Osteoblast (primary cell): ENCODE measurements at regions not wholly inside any gene's neighbourhood (a gene's known extent, or its start where the extent isn't known, plus 50 kb on each side); places are given as distances from the start of the nearest gene placed in this dataset.

Experiments
- DNase-seq: peaks from one replicate; pipeline ENCODE4 v3.0.0; 2011; ENCODE audit warnings: low spot score, mixed read lengths; ENCODE audit not compliant: insufficient read length; ENCODE audit errors: missing footprints
- H2AFZ ChIP-seq: 2 replicates; pipeline ENCODE4 v1.6.0; 2011; ENCODE audit warnings: mild to moderate bottlenecking, low read length
- H3K27ac ChIP-seq: 2 replicates; pipeline ENCODE4 v1.5.1; 2011; ENCODE audit warnings: mild to moderate bottlenecking, low read depth, low read length, moderate library complexity
- H3K27me3 ChIP-seq: 2 replicates; pipeline ENCODE4 v1.6.0; 2012; ENCODE audit warnings: mild to moderate bottlenecking, control low read depth, inconsistent platforms, low read length, moderate library complexity; ENCODE audit not compliant: insufficient read depth
- H3K36me3 ChIP-seq: 2 replicates; pipeline ENCODE4 v1.5.1; 2011; ENCODE audit warnings: mild to moderate bottlenecking, low read length, control low read depth, moderate library complexity; ENCODE audit not compliant: insufficient read depth
- H3K4me1 ChIP-seq: 2 replicates; pipeline ENCODE4 v1.5.1; 2011; ENCODE audit warnings: mild to moderate bottlenecking, low read length, control low read depth, moderate library complexity; ENCODE audit not compliant: insufficient read depth
- H3K4me2 ChIP-seq: 2 replicates; pipeline ENCODE4 v1.6.0; 2011; ENCODE audit warnings: mild to moderate bottlenecking, low read length; ENCODE audit not compliant: insufficient read depth
- H3K4me3 ChIP-seq: fragments of 200-600 bp; sonication (generic); 3 replicates; pipeline ENCODE4 v1.5.1; 2012; ENCODE audit warnings: mild to moderate bottlenecking, low read length, inconsistent platforms; ENCODE audit not compliant: insufficient read depth
- H3K79me2 ChIP-seq: 2 replicates; pipeline ENCODE4 v1.6.0; 2012; ENCODE audit warnings: mild to moderate bottlenecking, low read length, control low read depth, inconsistent platforms; ENCODE audit not compliant: insufficient read depth
- H3K9me3 ChIP-seq: 2 replicates; pipeline ENCODE4 v1.5.1; 2011; ENCODE audit warnings: low read depth, low read length, control low read depth
- H4K20me1 ChIP-seq: 2 replicates; pipeline ENCODE4 v1.6.0; 2012; ENCODE audit warnings: mild to moderate bottlenecking, low read length, control low read depth; ENCODE audit not compliant: insufficient read depth
- TF ChIP-seq, protein P1 (sequence below): IDR thresholded peaks from 2 replicates; pipeline ENCODE4 v1.5.1; 2011; ENCODE audit warnings: mild to moderate bottlenecking, low read depth, low read length, moderate library complexity; ENCODE audit errors: extremely low read depth

DNA sequence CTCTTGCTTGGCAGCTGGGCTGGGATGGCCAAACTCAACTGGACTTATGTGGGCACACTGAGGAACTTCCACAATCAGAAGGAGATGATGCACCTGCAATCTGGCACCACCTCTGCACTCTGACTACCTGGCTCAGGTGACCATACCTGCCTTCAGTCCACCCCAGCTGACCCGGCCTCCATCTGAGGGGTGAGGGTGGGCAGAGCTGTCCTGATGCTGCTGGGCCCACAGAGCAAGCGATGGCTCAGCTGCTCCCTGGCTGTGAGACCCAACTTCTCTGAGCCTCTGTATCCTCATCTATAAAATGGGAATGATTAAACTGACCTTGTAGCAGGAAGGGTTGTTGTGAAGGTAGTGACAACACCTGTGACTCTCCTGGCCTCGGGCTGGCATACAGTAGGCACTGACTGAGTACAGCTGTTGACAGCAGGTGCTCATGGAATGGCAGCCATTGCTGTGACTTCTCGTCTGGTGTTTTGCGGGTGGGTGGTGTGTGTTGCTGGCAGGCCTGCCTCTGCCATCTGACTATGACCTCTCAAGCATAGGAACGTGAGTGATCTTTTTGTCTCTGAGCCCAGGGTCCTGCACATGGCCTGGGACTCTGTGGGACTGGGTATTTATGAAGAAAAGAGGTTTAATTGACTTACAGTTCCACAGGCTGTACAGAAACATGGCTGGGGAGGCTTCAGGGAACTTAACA is 438.5 kb downstream of the PTPRU start:
- Histone ChIP-seq H3K4me2 (no peak overlapping the region), H3K27me3 (no peaks in the 10 kb centered on the region), H2AFZ (no peak overlapping the region), H4K20me1 (no peaks in the 10 kb centered on the region), H3K79me2 (no peaks in the 10 kb centered on the region), H3K27ac (no peak overlapping the region), H3K4me3 (no peak overlapping the region), H3K36me3 (no peaks in the 10 kb centered on the region), H3K4me1 (no peaks in the 10 kb centered on the region), H3K9me3 (no peaks in the 10 kb centered on the region)
- TF ChIP-seq, protein P1, sequence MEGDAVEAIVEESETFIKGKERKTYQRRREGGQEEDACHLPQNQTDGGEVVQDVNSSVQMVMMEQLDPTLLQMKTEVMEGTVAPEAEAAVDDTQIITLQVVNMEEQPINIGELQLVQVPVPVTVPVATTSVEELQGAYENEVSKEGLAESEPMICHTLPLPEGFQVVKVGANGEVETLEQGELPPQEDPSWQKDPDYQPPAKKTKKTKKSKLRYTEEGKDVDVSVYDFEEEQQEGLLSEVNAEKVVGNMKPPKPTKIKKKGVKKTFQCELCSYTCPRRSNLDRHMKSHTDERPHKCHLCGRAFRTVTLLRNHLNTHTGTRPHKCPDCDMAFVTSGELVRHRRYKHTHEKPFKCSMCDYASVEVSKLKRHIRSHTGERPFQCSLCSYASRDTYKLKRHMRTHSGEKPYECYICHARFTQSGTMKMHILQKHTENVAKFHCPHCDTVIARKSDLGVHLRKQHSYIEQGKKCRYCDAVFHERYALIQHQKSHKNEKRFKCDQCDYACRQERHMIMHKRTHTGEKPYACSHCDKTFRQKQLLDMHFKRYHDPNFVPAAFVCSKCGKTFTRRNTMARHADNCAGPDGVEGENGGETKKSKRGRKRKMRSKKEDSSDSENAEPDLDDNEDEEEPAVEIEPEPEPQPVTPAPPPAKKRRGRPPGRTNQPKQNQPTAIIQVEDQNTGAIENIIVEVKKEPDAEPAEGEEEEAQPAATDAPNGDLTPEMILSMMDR: no peak
- no peak for DNase-seq

DNA sequence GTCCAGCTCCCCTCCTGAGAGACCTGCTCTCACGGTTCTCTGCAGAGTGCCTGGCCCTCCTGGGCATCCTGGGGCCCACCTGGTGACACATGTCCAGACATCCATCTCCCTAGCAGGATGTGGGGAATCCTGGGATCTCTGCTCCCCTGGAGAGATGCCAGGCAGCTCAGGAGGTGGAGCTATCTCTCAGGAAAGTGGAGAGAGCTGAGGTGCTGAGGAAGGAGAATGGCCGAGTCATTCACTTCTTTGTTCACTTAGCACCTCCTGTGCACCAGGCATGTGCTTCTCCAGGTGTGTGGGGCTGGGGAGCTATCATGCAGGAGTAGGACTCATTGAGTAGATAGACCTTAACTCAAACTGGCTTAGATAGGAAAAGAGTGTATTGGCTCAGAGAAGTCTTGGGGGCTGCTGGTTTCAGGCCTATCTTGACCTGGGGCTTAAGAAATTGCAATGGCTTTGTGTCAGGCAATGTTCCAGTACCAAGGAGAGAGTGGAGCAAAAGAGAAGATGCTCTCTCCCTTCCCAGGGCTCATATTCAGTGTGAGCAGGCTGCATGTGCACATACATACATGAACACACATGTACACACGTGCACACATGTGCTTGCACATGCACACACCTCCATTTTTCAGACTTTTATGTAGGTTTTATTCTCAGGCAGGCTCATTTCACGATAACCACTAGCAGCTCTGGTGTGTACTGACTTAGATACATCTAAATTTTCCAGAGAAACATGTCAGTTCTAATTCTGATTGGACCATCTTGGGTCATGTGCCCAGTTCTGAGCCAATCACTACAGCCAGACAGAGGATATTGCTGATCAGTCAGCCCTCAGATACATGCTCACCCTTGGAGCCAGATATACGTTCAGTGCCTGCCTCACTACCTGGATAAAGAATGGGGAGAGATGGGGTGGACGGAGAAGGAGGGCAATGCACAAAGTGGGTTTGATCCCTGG is 437.6 kb downstream of the PTPRU start:
- Histone ChIP-seq H3K4me1 (no peaks in the 10 kb centered on the region), H3K79me2 (no peaks in the 10 kb centered on the region), H3K4me3 (no peak overlapping the region), H3K27ac (no peak overlapping the region), H4K20me1 (no peaks in the 10 kb centered on the region), H3K9me3 (no peaks in the 10 kb centered on the region), H2AFZ (no peak overlapping the region), H3K4me2 (no peak overlapping the region), H3K27me3 (no peaks in the 10 kb centered on the region), H3K36me3 (no peaks in the 10 kb centered on the region)
- DNase-seq: peak; percentile 61
- TF ChIP-seq, protein P1: no peak

DNA sequence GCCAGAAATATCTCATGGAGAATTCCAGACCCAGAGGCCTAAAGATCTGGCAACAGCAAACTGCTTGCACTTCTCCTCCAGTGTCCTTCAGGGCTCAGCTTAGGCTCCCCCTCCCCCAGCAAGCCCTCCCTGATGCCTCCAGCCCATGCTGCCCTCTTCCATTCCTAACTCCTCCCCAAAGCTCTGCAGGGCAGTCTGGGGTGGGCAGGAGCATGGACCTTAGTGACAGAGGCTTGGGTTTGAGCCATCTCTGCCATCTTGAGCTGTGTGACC is 436.8 kb downstream of the PTPRU start:
- Histone ChIP-seq H2AFZ (no peak overlapping the region), H3K36me3 (no peaks in the 10 kb centered on the region), H3K27ac (no peak overlapping the region), H3K4me3 (no peak overlapping the region), H3K4me2 (no peak overlapping the region), H3K9me3 (no peaks in the 10 kb centered on the region), H3K27me3 (peaks cover 4% of the 10 kb centered on the region), H3K79me2 (no peaks in the 10 kb centered on the region), H4K20me1 (no peaks in the 10 kb centered on the region), H3K4me1 (no peaks in the 10 kb centered on the region)
- TF ChIP-seq, protein P1: no peak
- DNase-seq: no peak
